Loucy (cell line): ENCODE measurements at regions not wholly inside any gene's neighbourhood (a gene's known extent, or its start where the extent isn't known, plus 50 kb on each side); places are given as distances from the start of the nearest gene placed in this dataset.

Experiments
- H2AFZ ChIP-seq: fragments of 200-600 bp; sonication (generic); 2 replicates; pipeline ENCODE4 v1.6.0; 2016; ENCODE audit warnings: antibody characterized with exemption, mild to moderate bottlenecking, low read length, moderate library complexity
- H3F3A ChIP-seq: fragments of 200-600 bp; 2 replicates; pipeline ENCODE4 v1.6.0; 2016; ENCODE audit warnings: antibody characterized with exemption, low read depth, mild to moderate bottlenecking
- H3K27me3 ChIP-seq: fragments of 200-600 bp; sonication (generic); 2 replicates; pipeline ENCODE4 v1.6.1; 2014; ENCODE audit warnings: low read length, mild to moderate bottlenecking; ENCODE audit not compliant: insufficient read depth, poor library complexity, severe bottlenecking
- H3K36me3 ChIP-seq: fragments of 200-600 bp; sonication (generic); 2 replicates; pipeline ENCODE4 v1.6.1; 2016; ENCODE audit warnings: low read length; ENCODE audit not compliant: insufficient read depth
- H3K4me1 ChIP-seq: fragments of 200-600 bp; sonication (generic); 2 replicates; pipeline ENCODE4 v1.5.1; 2014; ENCODE audit warnings: low read length, mild to moderate bottlenecking; ENCODE audit not compliant: insufficient read depth, poor library complexity, severe bottlenecking
- H3K4me2 ChIP-seq: fragments of 200-600 bp; sonication (generic); 2 replicates; pipeline ENCODE4 v1.6.0; 2014; ENCODE audit warnings: antibody characterized with exemption, low read length, low read depth, mild to moderate bottlenecking; ENCODE audit not compliant: poor library complexity, severe bottlenecking
- H3K4me3 ChIP-seq: fragments of 200-600 bp; sonication (generic); 2 replicates; pipeline ENCODE4 v1.5.1; 2014; ENCODE audit warnings: low read length, mild to moderate bottlenecking, mixed read lengths; ENCODE audit not compliant: poor library complexity, severe bottlenecking
- H3K79me2 ChIP-seq: fragments of 200-600 bp; sonication (generic); 2 replicates; pipeline ENCODE4 v1.6.1; 2014; ENCODE audit warnings: low read length; ENCODE audit not compliant: insufficient read depth
- H3K9ac ChIP-seq: fragments of 200-600 bp; sonication (generic); 2 replicates; pipeline ENCODE4 v1.6.0; 2014; ENCODE audit warnings: mild to moderate bottlenecking, low read depth, low read length, moderate library complexity; ENCODE audit not compliant: poor library complexity, severe bottlenecking
- H3K9me2 ChIP-seq: fragments of 200-600 bp; sonication (generic); replicated peaks from 2 replicates; pipeline ENCODE4 v1.6.1; 2016; ENCODE audit warnings: low read depth, low read length, mixed read lengths
- H3K9me3 ChIP-seq: fragments of 200-600 bp; sonication (generic); 2 replicates; pipeline ENCODE4 v1.6.1; 2014; ENCODE audit warnings: mild to moderate bottlenecking, antibody characterized with exemption, low read length, low read depth; ENCODE audit not compliant: insufficient read depth
- H4K20me1 ChIP-seq: fragments of 200-600 bp; sonication (generic); 2 replicates; pipeline ENCODE4 v1.6.0; 2014; ENCODE audit warnings: antibody characterized with exemption, low read length, mild to moderate bottlenecking; ENCODE audit not compliant: insufficient read depth, poor library complexity, severe bottlenecking
- CTCF ChIP-seq: fragments of 200-600 bp; sonication (generic); conservative IDR thresholded peaks from 2 replicates; pipeline ENCODE4 v1.5.1; 2014; ENCODE audit warnings: mild to moderate bottlenecking, antibody characterized with exemption, low read length
- EZH2phosphoT487 ChIP-seq: fragments of 200-600 bp; IDR thresholded peaks from 2 replicates; pipeline ENCODE4 v1.6.1; 2018; ENCODE audit warnings: antibody characterized with exemption, mild to moderate bottlenecking, moderate library complexity, borderline replicate concordance

- Histone ChIP-seq H4K20me1 (no peaks in the 10 kb centered on the region), H3K4me1 (no peaks in the 10 kb centered on the region), H3F3A (no peaks in the 10 kb centered on the region), H3K9me2 (no peaks in the 10 kb centered on the region; the same call in 1 of the 2 replicates), H3K36me3 (no peaks in the 10 kb centered on the region), H3K4me2 (no peak overlapping the region), H3K9me3 (no peaks in the 10 kb centered on the region), H3K79me2 (no peaks in the 10 kb centered on the region), H3K9ac (no peak overlapping the region), H3K4me3 (no peak overlapping the region), H2AFZ (no peak overlapping the region), H3K27me3 (no peaks in the 10 kb centered on the region)
- TF ChIP-seq EZH2phosphoT487: no peak
- no peak for TF ChIP-seq CTCF
These were observed 149.6 kb upstream of the C1orf87 start for GRCh38 chr1:60223158-60223557.

- no peak for TF ChIP-seq EZH2phosphoT487
- TF ChIP-seq CTCF: no peak
- H3K9me2 ChIP-seq: no peaks in the 10 kb centered on the region; the same call in 1 of the 2 replicates
- H2AFZ ChIP-seq: no peak overlapping the region
- no peaks in the 10 kb centered on the region for H3K36me3 ChIP-seq
- no peaks in the 10 kb centered on the region for H3K9me3 ChIP-seq
- H3K4me2 ChIP-seq: no peak overlapping the region
- no peaks in the 10 kb centered on the region for H3K27me3 ChIP-seq
- H3K4me3 ChIP-seq: no peak overlapping the region
- H3F3A ChIP-seq: no peaks in the 10 kb centered on the region
- H3K4me1 ChIP-seq: no peaks in the 10 kb centered on the region
- H3K9ac ChIP-seq: no peak overlapping the region
- H3K79me2 ChIP-seq: no peaks in the 10 kb centered on the region
- H4K20me1 ChIP-seq: no peaks in the 10 kb centered on the region
These were observed 149.0 kb upstream of the C1orf87 start for GRCh38 chr1:60222360-60223115.

- TF ChIP-seq EZH2phosphoT487: no peak
- TF ChIP-seq CTCF: no peak
- Histone ChIP-seq H3K9ac (no peak overlapping the region), H3K4me2 (no peak overlapping the region), H2AFZ (no peak overlapping the region), H3K4me3 (no peak overlapping the region), H3K79me2 (no peaks in the 10 kb centered on the region), H3K4me1 (peaks cover 3% of the 10 kb centered on the region), H3K9me3 (no peaks in the 10 kb centered on the region), H3K27me3 (no peaks in the 10 kb centered on the region), H4K20me1 (no peaks in the 10 kb centered on the region), H3F3A (no peaks in the 10 kb centered on the region), H3K9me2 (no peaks in the 10 kb centered on the region), H3K36me3 (no peaks in the 10 kb centered on the region)
These were observed 139.7 kb upstream of the C1orf87 start for GRCh38 chr1:60213253-60213652.
